Activated gamma-delta T cell (primary cell): ENCODE measurements at regions not wholly inside any gene's neighbourhood (a gene's known extent, or its start where the extent isn't known, plus 50 kb on each side); places are given as distances from the start of the nearest gene placed in this dataset.

Source experiments
- DNase-seq: peaks from one replicate; lab custom pipeline; 2025; lab: John Stamatoyannopoulos, UW

GRCh38 chr9:36728651-36729520 lies 156.2 kb downstream of the MELK start:
- DNase-seq: no peak

DNA sequence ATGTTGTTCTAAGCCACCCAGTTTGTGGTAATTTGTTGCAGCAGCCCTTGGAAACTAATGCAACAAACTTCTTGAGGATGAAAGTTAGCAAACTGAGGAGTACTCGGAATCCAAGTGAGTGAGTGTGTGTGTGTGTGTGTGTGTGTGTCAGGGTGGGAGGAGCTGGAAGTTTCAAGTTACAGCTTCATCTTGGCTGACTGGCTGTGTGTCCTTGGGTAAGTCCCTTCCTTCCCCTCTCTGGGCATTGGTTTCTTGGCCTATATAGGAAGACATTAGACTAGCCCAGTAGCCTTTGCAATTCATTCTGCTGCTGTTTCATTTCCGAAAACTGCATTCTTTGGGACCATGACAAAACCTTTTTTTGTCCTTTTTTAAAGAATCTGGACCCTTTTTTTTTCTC lies 157.2 kb downstream of the MELK start:
- DNase-seq: no peak

GRCh38 chr9:36730414-36730813 lies 157.7 kb downstream of the MELK start:
- no peak for DNase-seq

DNA sequence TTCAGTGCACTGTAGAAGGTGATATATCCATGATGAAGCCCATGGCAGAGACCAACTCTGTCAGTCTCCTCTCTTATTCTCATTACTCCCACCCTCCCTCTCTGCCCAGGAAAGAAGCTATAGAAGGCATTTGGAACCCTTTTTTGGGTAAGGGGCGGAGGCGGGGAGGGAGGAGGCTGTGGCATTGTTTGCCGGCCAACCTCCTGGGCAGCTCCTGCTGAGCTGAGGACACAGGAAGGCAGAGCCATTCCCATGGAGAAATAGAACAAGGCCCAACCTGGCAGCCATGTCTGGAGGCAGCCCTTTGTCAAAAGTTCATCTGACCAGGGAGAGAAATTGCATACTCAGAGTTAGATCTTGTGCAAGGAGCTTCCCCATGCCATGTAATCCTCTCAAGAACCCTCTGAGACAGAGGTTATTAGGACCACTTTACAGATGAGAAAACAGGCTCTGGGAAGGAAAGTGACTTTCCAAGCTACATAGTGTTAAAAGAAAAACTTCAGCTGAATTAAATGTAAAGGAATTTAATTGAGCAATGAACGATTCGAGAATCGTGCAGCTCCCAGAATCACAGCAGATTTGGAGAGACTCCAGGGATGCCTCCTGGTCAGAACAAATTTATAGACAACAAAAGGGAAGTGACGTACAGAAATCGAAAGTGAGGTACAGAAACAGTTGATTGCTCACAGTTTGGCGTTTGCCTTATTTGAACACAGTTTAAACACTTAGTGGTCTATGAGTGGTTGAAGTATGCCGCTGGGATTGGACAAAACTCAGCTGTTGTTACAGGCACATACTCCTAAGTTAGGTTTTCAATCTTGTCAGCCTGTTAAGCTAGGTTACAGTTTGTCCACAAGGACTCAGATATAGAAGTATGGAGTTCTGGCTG lies 158.6 kb downstream of the MELK start:
- no peak for DNase-seq

DNA sequence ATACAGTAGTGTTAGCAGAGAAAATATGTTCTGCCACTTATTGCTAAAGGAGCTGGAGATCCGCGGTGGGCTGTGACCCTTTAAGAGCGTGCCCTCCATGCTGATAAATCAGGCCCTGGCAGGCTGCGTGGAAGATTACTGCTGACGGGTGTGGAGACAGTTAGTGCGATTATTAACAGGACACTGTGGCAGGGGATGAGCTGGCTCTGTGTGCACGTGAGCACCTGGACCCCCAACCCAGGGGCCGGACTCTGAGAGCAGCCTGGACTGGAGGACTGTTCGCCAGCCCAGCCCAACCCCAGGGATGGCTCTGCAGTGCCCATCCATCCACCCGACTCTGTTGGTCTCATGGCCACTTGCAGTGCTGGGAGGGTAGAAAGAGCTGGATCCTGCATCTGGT lies 162.0 kb downstream of the MELK start:
- DNase-seq: no peak

DNA sequence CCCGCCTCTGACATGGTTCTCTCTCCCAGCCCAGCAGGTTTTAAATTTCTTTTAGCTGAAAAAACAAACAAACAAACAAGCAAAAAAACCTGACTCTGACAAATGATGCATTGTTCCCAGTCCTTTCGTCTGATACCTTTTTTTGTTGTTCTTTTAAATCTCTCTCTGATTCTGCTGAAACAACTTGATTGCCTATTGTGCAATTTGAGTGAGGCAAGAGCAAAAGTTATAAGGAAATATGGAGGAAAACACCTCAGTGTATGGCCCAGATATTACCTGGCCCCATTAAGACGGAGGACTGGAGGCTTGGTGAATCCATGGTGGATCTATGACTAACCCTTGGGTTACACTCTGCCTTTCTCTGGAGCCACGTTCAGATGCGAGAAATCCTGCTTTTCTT lies 164.0 kb downstream of the MELK start:
- no peak for DNase-seq

GRCh38 chr9:36738318-36738976 lies 165.8 kb downstream of the MELK start:
- no peak for DNase-seq

DNA sequence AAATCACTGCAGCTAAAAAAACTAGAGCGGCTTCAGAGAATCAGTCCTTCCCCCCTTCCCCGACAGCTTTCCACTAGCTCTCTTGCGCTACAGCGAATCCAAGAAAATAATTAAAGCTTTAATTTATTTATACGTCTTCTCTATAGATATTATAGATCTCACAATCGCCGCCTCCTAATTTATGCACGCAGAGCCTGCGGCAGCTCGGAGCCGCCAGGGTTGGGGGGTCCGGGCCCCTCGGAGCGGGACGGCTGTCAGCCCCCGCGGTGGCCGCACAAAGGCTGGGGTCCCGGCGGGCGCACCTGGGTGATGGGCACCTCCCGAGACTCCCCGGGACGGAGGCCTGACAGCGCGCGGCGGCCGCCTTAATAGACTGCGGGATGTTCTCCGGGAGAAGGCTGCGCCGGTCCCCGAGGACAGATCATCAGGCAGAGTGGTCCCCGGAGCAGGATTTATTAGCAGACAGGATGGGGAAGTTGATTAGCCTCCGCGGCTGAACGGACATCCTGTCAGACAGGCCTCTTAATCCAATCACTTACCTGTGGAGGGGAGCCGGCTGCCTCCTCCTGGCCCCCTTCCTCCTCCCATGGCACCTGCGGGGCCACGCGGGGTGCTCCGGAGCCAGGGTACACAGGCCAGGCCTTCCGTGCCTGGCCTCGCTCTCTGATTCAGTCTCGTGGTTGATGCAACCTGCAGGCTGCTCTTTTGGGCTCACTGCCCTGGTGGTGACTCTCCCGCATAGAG lies 166.8 kb downstream of the MELK start:
- DNase-seq: no peak

DNA sequence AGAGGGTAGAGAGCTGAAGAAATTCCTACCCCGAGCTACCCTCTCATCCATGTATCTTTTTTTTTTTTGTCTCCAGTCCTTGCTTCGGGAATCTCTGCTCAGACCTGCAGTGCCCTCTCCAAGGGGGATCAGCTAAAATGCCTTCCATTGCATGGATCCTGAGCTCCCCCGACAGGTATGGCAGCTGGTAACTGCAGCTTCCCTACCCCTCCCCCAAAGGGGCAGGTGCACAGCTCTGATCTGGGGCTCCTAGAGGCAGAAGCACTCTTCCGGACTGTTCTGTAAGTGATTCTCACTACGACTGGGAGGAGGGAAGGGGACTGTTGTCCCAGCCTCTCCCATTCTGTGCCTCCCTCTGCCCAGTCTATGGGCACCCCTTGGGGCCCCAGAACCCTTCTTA lies 169.6 kb downstream of the MELK start:
- DNase-seq: no peak

DNA sequence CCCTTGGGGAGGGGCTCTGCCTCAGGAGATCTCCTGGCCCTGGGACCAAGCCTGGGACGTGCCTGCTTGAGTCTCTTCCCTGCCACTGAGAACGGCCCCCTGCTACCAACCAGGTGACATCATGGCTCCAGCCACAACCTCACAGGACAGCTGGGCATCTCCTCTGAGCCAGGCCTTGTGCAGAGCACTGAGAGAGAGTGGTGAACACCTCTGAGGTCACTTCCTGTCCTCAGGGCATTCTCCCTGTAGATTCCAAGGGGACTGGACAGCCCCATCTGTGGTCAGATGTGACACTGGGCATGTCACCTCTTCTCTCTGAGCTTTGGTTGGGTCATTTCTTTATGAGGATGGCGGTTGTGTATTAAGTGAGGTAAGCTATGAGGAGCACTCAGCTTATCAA lies 172.0 kb downstream of the MELK start:
- DNase-seq: no peak

GRCh38 chr9:36745977-36746376 lies 173.3 kb downstream of the MELK start:
- no peak for DNase-seq

DNA sequence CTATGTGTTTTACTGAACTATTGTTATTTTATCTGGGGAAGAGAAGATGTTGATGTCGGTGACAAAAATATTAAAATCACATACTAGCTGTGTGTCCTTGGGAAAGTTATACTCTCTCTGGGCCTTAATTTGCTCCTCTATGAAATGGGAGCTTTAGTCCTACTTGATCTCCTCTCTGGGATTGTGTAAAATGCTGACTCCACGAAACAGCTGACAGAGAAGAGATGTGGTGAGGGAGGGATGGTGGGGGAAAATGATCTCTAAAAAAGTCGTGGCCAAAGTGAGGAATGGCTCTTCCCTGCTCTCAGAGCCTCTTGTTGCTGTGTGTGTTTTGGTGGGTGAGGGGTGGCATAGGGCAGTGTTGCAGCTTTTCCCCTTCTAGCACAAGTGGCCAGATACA lies 173.7 kb downstream of the MELK start:
- no peak for DNase-seq

DNA sequence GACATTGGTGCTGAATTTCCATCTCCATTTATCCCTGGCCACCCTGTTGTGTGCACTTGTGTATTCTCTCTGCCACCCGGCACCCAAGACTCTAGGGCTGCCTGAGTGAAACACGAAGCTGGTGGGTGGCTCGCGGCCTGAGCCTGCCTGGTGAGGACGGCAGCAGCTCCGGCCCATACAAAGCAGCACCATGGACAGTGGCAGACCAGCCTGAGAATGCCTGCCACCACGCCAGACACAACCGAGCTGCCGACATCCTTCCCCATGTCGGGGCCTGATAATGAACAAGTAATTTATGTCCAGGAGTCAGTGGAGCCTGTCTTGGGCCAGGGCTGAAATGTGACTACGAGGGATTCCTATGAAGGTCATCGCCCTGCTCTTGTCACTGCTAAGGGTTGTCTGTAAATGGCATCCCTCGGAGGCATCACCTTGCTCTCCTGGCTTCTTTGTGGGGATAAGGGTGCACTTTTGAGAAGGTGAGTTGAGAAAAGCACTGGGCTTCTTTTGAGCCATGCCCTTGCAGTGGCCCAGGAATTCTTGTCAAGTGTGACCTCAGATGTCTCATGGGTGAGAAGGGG lies 175.7 kb downstream of the MELK start:
- DNase-seq: no peak

DNA sequence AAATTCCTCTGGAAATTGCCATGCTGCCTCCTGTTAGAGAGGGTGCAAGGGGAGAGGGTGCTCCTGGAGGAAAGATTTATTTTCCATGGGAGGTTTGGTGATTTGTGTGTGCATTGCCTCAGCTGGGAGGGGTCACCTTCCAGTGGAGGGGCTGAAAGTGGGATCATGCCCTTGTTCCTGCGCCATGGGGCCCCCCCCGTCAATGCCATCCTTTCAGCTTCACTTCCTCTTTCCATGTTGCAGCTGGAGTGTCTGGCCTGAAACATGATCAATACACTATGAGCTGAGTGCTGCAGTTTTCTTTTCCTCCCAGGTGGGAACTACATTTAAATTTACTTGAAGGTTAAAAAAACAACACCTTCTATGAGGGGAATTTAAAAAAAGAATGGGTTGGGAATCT lies 176.8 kb downstream of the MELK start:
- DNase-seq: no peak

GRCh38 chr9:36750630-36751029 lies 177.9 kb downstream of the MELK start:
- DNase-seq: no peak

DNA sequence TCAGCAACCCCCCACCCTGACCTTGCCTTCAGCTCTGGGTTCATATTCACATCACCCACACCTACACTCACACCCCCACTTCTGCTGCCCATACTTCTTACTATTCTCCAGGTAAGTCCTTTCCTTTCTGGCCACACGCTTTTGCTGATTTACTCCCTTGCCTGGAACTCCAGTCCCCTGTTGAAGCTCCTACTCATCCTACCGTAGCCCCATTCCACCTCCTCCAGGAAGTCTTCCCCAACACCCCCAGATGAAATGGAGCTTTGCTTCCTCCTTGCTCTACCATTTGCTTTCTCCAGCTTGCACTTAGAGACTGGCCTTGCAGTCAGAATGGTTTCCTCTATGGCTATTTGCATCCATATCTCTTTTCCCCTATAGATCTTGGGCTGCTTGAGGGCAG lies 182.3 kb downstream of the MELK start:
- no peak for DNase-seq

- DNase-seq: no peak
Observed at GRCh38 chr9:36759141-36759540, 186.4 kb downstream of the MELK start.

GRCh38 chr9:36759976-36760375 lies 187.3 kb downstream of the MELK start:
- no peak for DNase-seq

DNA sequence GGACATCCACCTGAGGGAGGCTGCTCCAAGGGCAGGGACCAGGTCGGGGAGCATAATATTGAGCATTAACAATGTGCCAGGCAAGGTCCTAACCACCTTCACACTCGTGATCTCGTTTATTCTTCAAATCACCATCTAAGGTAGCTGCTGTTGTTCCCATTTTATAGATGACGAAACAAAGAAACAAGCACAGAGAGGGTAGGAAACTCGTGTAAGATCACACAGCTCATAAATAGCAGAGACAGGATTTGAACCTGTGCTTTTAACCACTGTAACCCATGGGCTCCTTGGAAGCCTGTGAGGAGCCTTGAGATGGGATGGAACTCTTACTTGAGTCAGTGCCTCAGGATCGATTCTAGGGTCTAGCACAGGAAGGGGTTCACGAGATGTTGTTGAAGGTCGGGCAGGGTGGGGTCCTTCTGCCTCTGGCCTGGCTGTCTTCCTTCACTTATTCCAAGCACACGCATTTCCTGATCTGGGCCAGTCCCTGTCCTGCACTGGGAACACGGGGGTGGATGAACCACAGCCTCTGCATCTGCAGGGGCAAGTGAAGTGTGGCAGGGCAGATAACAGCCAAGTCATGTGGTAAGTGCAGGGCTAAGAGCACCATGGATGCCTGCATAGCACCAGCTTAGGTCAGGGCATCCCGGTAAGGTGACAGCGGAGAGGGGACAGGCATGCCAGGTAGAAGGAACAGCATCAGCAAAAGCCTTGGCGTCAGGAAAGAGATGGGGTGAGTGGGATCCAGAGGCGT lies 188.1 kb downstream of the MELK start:
- no peak for DNase-seq

- no peak for DNase-seq
Observed at GRCh38 chr9:36762958-36763357, 190.3 kb downstream of the MELK start.

- DNase-seq: no peak
Observed at GRCh38 chr9:36763778-36764177, 191.1 kb downstream of the MELK start.
